ENCODE measurements at regions not wholly inside any gene's neighbourhood (a gene's known extent, or its start where the extent isn't known, plus 50 kb on each side); places are given as distances from the start of the nearest gene placed in this dataset.

DNA sequence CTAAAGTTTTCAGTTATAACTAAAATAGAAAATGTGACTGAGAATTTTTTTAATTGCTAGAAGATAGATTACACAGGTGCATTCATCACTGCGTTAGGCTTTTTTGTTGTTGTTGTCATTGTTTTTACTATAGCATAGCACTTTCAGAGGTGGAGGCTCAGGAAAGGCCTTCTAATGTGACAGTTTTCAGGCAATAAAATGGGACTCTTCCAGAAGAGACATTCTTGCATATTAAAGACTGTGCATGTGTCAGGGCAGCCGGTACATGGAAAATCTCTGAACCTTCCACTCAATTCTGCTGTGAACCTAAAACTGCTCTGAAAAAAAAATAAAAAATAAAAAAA, 175.2 kb downstream of the METTL4 start:
- no peak overlapping the region for H3K27ac Mint-ChIP-seq
- intact Hi-C loops (cut with DNase I, micrococcal nuclease) = no loop called here

GRCh38 chr18:2400701-2401196, 170.6 kb downstream of the METTL4 start:
- no peaks in the 10 kb centered on the region for H3K4me1 Mint-ChIP-seq (ENCODE audit: low read depth)
- POLR2A ChIA-PET = no interaction called here
- H3K4me3 Mint-ChIP-seq = no peak overlapping the region
- no peaks in the 10 kb centered on the region for H3K4me1 ChIP-seq (ENCODE audit: insufficient read depth, low read length)
- no peaks in the 10 kb centered on the region for H3K9me3 ChIP-seq (ENCODE audit: control insufficient read depth in 1 of 2, insufficient read depth in 1 of 2, low read length in 2 of 2)
- CTCF ChIA-PET = no interaction called here
- H3K27me3 Mint-ChIP-seq = peaks cover 13% of the 10 kb centered on the region
- H3K27me3 ChIP-seq (ENCODE audit: control insufficient read depth in 1 of 2, insufficient read depth in 2 of 2, low read length in 2 of 2) = no peaks in the 10 kb centered on the region
- no peaks in the 10 kb centered on the region for H3K9me3 Mint-ChIP-seq
- H3K27ac ChIP-seq (ENCODE audit: low read depth in 1 of 2, low read length in 2 of 2) = no peak overlapping the region
- H3K36me3 Mint-ChIP-seq (ENCODE audit: low read depth) = no peaks in the 10 kb centered on the region
- TF ChIP-seq, protein P1, sequence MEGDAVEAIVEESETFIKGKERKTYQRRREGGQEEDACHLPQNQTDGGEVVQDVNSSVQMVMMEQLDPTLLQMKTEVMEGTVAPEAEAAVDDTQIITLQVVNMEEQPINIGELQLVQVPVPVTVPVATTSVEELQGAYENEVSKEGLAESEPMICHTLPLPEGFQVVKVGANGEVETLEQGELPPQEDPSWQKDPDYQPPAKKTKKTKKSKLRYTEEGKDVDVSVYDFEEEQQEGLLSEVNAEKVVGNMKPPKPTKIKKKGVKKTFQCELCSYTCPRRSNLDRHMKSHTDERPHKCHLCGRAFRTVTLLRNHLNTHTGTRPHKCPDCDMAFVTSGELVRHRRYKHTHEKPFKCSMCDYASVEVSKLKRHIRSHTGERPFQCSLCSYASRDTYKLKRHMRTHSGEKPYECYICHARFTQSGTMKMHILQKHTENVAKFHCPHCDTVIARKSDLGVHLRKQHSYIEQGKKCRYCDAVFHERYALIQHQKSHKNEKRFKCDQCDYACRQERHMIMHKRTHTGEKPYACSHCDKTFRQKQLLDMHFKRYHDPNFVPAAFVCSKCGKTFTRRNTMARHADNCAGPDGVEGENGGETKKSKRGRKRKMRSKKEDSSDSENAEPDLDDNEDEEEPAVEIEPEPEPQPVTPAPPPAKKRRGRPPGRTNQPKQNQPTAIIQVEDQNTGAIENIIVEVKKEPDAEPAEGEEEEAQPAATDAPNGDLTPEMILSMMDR (IDR thresholded peaks at IDR 0.05) = no peak
- no peak overlapping the region for H3K27ac Mint-ChIP-seq
- intact Hi-C loops (cut with DNase I, micrococcal nuclease) = no loop called here
- no peak overlapping the region for H3K4me3 ChIP-seq (ENCODE audit: low read length)
- DNase-seq (no peak), ATAC-seq (ENCODE audit: poor library complexity) (no peak)
- no peaks in the 10 kb centered on the region for H3K36me3 ChIP-seq (ENCODE audit: insufficient read depth, low read length)

More for the DNA sequence above, 175.2 kb downstream of the METTL4 start:
- H3K4me3 ChIP-seq (ENCODE audit: low read length) = no peak overlapping the region
- ATAC-seq (ENCODE audit: poor library complexity) (no peak), DNase-seq (no peak)
- Mint-ChIP-seq H3K9me3 (no peaks in the 10 kb centered on the region), H3K4me3 (no peak overlapping the region), H3K27me3 (peaks cover 32% of the 10 kb centered on the region), H3K36me3 (ENCODE audit: low read depth) (no peaks in the 10 kb centered on the region), H3K4me1 (ENCODE audit: low read depth) (no peaks in the 10 kb centered on the region)
- no peaks in the 10 kb centered on the region for H3K27me3 ChIP-seq (ENCODE audit: control insufficient read depth in 1 of 2, insufficient read depth in 2 of 2, low read length in 2 of 2)
- TF ChIP-seq, protein P1 (IDR thresholded peaks at IDR 0.05) = no peak
- H3K9me3 ChIP-seq (ENCODE audit: control insufficient read depth in 1 of 2, insufficient read depth in 1 of 2, low read length in 2 of 2) = no peaks in the 10 kb centered on the region
- CTCF ChIA-PET = no interaction called here
- H3K36me3 ChIP-seq (ENCODE audit: insufficient read depth, low read length) = no peaks in the 10 kb centered on the region
- no peaks in the 10 kb centered on the region for H3K4me1 ChIP-seq (ENCODE audit: insufficient read depth, low read length)
- POLR2A ChIA-PET = no interaction called here
- H3K27ac ChIP-seq (ENCODE audit: low read depth in 1 of 2, low read length in 2 of 2) = no peak overlapping the region

DNA sequence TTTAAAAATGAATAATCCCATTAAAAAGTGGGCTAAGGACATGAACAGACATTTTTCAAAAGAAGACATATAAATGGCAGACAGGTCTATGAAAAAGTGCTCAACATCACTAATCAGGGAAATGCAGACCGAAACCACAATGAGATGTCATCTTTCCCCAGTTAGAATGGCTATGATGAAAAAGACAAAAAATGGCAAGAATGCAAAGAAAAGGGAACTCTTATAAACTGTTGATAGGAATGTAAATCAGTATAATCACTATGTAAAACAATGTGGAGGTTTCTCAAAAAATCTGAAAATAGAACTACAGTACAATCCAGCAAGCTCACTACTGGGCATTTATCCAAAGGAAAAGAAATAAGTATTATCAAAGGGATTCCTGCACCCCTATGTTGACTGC, 169.2 kb downstream of the METTL4 start:
- ATAC-seq (ENCODE audit: poor library complexity) (no peak), DNase-seq (no peak)
- Histone ChIP-seq H3K27ac (ENCODE audit: low read depth in 1 of 2, low read length in 2 of 2) (no peak overlapping the region), H3K4me1 (ENCODE audit: insufficient read depth, low read length) (no peaks in the 10 kb centered on the region), H3K4me3 (ENCODE audit: low read length) (no peak overlapping the region), H3K9me3 (ENCODE audit: control insufficient read depth in 1 of 2, insufficient read depth in 1 of 2, low read length in 2 of 2) (no peaks in the 10 kb centered on the region), H3K27me3 (ENCODE audit: control insufficient read depth in 1 of 2, insufficient read depth in 2 of 2, low read length in 2 of 2) (no peaks in the 10 kb centered on the region), H3K36me3 (ENCODE audit: insufficient read depth, low read length) (no peaks in the 10 kb centered on the region)
- Mint-ChIP-seq H3K4me3 (no peak overlapping the region), H3K27ac (no peak overlapping the region), H3K9me3 (no peaks in the 10 kb centered on the region), H3K4me1 (ENCODE audit: low read depth) (no peaks in the 10 kb centered on the region), H3K27me3 (peaks cover 11% of the 10 kb centered on the region), H3K36me3 (ENCODE audit: low read depth) (no peaks in the 10 kb centered on the region)
- TF ChIP-seq, protein P1 (IDR thresholded peaks at IDR 0.05) = no peak
- ChIA-PET CTCF (interaction anchor here (0.6 kb wide), 1 partner anchor 15 kb away, joined by 3 read pairs; no protein-coding TSS in a partner anchor), POLR2A (no interaction called here)
- intact Hi-C loops (cut with DNase I, micrococcal nuclease) = no loop called here
